Right kidney (tissue), 1 donor: ENCODE measurements at regions not wholly inside any gene's neighbourhood (a gene's known extent, or its start where the extent isn't known, plus 50 kb on each side); places are given as distances from the start of the nearest gene placed in this dataset.

Experiments used
- DNase-seq: peaks from one replicate; pipeline ENCODE4 v3.0.0-alpha.2; 2016

DNA sequence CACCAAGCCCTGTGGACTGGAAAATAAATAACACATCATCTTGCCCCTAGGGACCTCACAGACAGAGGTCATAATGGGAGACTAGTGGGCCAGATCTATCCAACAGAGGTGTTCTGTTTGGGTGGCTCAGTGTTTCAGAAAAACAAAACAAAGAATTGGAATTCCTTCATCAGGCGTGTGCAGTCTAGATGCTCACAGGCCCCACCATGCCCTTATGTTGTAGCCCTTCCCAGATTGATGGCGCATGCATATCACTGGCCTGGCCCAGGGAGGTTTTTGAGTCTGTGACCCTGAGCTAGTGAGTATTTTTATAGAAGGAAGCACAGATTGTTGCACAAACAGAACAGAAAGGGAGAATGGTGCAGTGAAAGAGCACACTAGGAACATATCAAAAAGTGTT, 859.6 kb downstream of the BCL11B start:
- DNase-seq, result no peak

DNA sequence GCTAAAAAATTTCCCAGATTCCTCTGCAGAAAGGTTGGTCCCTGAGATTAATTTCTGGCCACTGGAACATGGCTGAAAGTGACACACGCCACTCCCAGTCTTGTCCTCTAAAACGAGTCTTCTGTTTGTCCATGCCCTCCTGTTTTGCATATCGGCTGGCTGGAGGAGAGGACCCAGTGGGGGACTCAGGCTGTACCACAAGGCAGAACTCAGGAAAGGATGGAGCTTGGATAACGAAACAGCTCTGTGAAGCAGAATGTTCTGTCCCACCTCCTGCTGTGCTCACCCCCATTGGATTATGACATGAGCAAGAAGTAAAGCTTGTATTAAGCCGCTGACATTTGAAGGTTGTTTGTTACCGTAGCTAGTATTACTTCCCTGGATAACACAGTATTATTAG, 856.2 kb downstream of the BCL11B start:
- no peak for DNase-seq

DNA sequence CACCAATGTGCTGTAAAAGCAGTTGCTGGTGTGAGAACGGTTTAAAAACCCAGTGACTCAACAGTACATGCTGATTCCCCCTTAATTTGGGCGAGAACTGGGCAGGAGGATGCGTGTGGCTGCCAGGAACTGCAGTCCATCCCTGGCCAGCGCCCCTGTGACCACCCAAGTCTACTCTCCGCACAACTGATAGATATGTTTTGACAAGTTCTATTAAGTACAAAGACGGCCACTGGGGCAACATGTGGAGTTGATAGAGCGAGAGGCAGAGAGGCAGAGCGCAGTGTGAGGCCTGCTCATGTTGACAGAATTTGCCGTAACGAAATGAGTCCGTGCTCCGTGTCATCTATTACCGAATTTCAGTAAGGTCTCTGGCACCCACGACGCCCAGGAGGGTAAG, 855.0 kb downstream of the BCL11B start:
- DNase-seq, result no peak

DNA sequence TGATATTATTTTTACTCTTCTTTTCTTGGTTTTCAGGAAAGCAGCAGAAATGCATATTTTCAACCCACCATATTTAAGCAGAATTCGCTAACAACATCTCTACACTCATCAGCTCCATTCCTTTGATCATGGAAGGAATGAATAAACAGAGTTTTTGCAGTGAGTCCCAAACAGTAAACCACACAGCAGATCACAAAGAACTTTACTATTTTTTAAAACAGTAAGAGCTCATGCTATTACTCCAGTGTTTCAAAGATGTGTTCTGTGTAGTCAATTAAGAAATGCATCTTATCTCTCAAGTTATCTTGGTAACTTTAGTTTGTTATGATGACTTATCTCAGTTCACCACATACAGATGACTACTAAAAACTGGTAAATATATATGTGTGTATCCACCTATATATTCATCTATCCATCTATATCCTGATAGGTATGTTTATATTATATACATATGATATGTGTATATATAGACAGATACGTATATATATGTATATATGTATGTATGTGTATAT, 843.5 kb downstream of the BCL11B start:
- DNase-seq, result no peak

DNA sequence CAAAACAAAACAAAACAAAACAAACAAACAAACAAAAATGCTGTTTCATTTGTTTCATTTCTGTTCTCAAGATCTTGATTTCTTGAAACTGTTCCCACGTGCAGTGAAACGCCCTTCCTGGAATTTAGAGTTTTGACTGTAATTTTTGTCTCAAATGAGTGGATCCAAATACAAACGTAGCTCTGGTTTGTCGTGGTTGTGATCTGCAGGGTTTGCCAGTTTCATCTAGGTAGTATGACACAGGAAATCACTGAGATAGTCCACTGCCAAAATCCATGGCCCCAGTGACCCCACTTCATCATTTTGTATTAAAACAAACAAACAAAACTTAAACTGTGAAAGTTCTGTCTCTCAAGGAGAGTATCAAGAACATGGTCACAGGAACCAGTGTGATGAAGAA, 838.6 kb downstream of the BCL11B start:
- DNase-seq, result no peak

DNA sequence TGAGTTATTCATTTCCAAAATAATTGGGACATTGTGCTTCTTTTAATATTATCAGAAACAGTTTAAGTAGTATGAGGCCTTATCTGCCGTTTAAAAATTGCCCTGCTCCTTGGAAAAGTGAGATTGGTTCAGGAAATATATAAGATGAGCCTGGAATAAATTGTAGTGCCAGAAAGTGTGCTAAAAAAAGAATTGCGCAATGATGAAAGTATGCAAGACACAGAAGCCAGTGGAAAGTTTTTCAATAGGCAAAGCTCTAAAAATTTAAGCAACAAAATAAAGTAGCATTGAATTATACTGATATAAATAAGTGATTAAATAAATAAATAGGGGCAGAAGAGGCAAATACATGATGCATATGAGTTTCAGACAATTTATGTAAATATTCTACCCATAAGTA, 834.9 kb downstream of the BCL11B start:
- no peak for DNase-seq

DNA sequence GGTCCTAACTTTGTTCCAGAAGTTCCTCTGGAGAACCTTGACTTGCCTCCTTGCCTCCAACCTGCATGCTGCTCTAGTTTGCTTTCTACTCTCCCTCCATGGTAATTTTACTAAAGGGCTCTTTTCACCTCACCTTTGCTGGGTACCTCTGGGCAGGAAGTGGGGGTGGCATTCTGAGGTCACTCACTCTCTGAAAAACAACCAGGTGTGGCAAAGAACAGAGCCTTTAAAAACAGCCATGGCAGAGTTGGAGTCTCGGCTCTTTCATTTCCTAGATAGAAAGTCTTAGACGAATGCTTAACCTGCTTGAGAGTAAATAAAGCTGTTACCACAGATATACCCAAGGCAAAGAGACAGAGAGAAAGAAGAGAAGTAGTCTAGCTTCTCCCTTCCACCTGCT, 827.9 kb downstream of the BCL11B start:
- DNase-seq, result no peak

DNA sequence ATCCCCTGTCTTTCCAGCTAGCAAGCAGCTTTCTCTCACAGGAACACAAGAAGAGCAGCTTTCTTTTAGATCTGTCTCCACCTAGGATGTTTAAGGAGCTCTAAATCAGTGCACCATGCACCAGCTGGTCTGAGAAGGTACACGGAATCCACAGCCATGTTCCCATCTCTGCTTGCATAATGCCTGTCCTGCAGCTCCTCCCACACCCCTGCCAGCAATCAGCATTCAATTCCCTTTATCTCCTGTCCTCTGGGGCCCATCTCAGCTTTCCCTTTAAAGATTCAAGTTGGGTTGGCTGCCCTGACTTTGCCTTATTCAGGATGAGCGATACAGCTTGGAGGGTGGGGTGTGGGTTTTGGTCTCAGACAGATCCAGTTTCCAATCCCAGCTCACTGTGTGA, 826.3 kb downstream of the BCL11B start:
- DNase-seq, result no peak

DNA sequence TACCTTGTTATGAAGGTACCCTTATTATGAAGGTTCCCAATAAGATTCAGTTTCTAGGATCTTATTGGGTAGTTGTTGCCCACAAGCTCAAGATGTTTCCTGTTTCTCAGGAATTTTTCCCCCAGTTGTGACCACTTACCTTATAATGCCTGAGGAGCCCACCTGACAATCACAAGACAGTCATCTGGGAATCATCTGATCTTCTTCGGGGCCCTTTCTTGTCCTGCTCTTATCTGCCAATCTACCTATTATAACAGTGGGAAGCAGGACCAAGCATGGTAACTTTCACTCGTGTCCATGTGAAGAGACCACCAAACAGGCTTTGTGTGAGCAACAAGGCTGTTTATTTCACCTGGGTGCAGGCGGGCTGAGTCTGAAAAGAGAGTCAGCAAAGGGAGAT, 825.5 kb downstream of the BCL11B start:
- no peak for DNase-seq

DNA sequence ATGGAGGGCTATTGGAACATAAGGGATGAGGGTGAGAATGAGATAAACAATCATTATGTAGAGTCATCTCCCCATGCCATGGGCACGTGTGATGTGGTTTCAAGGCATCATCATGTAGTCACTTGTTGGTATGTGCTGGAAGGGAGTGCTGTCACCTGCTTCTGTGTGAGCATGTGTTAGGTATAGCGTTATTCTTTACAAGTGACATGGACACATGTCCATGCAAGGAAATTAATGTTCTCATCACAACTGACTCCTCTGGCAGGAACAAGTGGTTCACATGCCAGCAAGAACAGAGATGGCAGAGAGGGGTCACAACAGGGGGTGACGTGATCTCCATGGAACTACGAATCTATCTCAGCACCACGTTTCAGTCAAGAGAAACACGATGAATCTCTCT, 815.8 kb downstream of the BCL11B start:
- no peak for DNase-seq

DNA sequence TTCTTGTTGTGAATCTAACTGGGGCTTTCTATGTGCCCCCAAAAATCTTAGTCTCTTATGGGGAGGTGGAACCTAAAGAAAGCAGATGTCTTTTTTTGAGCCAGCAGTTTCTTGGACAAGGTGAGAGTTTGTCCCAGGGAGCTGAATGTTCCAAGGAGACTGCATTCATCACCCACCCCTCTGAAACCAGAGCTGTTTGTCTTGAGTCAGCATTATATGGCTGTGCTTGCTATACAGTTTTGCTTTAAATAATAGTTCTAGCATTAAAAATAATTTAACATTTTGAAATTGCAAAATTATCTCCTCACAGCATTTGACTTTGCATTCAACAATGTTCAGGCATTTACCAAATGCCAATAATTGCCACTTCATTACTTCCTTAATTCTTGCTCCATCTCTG, 813.3 kb downstream of the BCL11B start:
- DNase-seq, result no peak

DNA sequence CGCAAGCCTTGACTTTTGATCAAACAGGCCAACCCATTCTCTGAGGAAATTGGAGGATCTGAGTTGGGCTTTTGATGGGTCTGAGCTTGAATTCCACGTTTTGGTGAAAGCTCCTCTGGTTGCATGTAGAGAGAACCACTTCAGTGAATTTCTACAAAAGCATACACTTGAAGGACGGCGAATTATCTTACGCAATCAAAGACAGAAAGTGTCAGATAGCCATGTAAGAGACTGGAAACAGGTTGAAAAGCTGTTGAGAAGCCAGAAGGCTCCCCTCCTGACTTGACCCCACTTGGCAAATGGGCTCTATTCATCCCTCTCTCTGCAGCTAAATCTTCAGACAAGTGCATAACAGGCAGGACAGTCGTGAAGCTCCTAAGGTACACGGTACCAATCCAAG, 809.1 kb downstream of the BCL11B start:
- no peak for DNase-seq

DNA sequence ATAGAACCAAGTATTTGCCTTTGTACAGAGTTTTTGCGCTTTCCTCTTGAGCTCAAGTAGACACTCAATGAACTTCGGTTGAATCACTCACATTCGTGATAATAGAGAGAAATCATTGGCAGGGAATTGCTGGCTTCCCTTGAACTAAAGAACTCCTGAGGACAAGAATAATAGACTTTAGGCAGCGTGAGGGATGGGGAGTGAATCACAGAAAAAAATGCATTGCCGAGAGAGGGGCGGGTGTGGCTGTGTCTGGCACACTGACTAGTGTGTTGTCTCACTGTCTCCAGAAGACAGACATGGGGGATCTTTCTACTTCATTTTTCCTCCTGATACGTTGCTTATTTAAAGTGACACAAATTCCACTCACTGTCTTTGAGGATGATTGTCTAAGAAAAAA, 805.2 kb downstream of the BCL11B start:
- DNase-seq, result no peak

DNA sequence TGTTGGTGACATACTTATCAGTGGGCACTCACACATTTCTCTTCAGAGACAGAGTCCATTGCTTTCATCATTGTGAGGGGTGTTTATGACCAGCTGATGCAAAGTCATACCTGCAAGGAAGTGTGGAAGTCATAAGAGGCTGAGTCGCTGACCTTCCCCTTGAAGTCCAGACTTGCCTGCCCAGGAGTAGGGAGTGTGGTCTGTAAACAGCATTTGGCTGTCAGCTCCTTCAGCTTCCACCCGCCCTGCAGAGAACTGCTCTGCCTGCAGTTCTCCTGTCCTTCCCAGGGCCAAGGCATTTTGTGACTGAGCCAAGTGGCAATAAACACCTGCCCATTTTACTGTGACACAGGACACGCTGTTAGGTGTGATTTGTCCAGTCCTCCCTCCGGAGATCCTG, 801.3 kb downstream of the BCL11B start:
- DNase-seq, result no peak

DNA sequence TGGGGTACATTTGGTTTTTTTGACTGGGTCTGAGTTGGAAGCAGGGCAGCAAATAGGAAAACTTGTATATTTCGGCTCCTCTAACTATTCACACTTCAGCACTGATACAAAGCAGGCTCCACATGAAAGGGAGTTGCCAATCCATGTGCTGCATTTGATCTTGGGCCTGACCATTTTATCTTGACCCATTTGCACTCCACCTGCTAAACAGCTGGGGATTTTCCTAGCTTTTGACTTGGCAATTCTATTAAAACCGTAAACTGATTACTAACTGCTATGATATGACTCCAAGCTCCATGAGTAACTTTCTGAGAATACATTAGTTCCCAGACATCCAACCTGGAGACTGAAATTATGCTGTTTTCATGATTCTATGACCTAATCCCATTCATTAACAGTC, 797.1 kb downstream of the BCL11B start:
- no peak for DNase-seq

DNA sequence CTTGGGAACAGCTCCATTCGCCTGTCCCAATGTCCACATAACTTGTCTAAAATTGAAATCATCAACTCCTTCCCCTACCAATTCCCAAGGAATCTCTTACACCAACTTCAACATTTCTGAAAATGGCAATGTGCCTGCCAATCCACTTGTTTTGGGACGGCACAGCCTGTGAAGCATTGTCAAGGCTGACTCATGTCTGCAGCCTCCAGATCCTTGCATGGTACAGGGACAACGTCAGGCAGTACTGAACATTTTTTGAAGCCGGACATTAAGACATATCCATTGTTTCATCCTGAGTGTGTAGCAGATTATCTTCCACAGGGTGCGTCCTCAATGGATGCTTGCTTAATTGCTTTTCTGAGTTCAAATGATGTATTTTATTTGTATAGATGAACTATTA, 794.1 kb downstream of the BCL11B start:
- DNase-seq, result no peak

DNA sequence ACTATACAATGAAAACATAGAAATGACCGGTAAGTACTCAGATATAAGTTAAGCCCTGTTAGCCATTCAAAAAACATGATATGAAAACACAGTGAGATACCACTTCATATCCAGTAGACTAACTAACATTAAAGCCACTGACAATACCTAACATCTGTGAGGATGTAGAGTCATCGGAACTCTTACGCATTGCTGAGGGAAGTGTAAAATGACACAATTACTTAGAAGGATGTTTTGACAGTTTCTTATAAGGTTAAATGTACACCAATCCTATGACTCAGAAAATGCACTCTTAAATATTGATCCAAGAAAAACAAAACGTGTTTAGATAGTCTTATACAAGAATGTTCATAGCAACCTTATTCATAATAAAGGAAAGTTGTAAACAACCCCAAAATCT, 782.9 kb downstream of the BCL11B start:
- DNase-seq, result no peak

DNA sequence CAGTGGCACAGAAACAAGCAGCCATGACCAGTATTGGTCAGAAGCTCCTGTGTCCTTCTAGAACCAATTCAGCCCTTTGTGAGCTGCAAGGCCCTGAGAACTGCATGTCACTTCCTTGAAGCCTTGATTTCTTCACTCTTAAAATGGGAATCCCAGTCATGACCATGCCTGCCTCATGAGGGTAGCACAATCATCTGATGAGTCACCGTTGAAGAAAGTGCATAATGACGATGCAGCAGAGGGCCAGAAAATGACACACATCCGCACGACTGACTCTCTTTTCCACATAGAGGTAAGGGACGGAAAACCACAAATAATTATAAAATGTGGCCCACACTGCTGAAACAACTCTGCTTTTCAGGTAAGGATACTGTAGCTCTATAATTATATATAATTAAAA, 777.4 kb downstream of the BCL11B start:
- no peak for DNase-seq

DNA sequence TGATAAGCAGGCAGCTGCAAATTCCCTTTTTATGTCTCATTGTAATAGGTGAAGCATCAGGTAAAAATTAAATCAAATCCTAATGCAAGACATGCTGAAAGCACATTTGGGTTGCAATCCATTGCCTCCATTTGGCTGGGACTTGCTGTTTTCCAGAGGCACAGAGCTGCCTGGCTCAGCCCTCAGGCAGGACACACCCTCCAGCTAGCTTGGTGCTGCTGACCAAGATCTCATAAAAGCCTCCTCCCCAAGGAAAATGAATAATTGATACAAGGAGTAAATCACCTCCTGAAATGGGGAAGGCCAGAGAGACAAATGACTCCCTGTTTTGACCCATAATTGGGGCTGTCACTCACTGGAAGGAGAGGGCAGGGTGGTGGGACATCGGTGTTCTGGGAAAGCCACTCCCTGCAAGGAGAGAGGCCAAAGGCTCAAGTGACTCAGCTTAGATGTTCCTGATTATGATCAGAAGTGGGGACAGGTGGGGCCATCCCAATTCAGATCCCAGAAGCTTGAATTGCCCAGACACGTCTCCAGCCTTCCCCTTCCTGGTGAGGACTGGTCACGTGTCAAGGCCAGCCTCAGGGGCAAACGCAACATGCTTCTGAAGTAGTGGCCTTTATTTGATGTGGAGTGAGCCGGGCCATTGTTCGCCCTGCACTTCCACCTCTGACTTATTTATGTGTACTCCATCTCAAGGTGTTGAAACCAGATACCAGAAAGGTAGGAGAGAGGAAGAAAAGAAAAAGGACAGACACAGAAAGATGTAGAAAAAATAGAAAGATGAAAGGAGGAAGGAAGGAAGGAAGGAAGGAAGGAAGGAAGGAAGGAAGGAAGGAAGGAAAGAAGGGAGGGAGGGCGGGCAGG, 773.7 kb downstream of the BCL11B start:
- DNase-seq, result no peak

DNA sequence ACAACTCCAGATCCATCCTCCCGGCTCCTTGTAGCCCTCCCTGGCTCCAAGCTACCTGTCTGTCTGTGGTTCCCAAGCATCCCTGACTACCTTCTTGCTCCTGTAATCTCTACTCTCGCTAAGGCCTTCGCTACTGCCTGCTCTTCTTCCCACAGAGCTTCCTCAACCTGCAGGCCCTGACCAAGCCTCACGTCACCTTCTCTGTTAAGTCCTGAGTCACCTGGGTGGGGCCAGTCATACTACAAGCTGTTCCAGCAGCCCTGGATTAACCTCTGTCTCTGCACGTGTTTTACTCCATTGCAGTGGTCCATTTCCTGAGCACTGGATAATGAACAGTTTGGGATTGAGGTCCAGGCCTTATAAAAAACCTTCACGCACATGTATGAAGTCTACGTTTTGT, 770.7 kb downstream of the BCL11B start:
- DNase-seq, result no peak

DNA sequence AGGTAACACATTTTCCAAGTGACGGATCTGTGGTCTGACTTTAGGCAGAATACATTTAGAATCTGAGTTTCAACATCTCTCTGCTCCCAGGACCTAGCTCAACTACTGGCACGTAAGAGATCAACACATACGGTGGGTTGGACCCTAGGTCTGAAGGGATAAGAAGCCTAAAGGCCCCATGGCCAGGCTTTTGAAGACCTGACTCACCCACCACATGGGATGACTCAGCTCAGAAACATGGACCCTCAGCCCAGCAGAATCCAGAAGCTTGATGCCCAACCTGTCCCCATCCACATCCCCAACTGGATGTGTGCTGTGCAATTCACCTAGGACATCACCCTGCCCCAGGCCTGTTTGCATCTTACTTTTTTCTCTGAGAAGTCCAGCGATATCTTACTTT, 770.2 kb downstream of the BCL11B start:
- DNase-seq, result no peak

DNA sequence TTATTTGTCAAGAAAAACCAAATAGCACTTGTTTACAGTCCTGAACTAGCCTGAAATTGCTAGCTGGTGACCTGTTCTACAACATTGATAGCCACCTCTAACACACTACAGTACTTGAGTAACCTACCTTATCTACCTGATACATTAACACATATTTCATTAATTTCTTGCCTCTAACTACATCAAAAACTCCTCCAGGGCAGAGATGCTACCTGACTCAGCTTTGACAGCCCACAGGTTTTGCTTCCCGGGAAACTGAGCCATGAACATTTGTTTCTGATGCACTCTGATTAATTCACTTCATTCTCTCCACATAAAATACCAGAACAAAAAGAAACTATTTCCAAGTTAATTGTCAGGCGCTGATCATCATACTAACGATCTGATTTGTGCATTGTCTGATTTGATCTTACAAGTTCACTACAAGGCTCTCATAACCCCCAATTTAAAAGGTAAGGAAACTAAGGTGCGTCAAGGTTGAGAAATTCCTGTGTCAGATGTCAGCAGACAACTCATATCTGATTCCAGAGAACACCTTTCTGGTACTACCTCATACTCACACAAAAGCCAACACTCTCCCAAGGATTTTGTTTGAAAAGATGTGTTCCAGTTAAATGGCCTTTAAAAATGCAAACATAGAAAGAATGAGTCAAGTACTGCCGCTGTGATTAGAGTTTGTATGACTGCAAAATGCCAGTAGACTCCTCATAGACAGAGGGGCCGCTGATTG, 768.7 kb downstream of the BCL11B start:
- no peak for DNase-seq

DNA sequence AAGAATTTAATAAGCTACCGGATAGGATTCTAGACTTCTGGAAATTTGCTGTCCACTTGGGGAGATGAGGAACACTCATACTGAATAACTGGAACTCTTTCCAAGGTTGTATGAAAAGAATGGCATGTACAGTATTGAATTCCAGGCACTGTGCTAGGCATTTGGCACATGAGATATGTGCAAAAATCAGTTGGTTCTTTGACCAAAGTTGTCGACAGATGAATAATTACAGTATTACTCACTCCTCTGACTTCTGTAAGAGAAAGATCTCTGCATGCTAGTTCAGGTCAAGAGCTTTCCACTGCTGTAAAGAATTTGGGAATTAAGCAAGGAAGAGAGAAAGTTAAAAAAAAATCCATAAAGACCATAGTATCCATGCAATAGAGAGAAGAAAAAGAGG, 764.7 kb downstream of the BCL11B start:
- DNase-seq, result no peak

DNA sequence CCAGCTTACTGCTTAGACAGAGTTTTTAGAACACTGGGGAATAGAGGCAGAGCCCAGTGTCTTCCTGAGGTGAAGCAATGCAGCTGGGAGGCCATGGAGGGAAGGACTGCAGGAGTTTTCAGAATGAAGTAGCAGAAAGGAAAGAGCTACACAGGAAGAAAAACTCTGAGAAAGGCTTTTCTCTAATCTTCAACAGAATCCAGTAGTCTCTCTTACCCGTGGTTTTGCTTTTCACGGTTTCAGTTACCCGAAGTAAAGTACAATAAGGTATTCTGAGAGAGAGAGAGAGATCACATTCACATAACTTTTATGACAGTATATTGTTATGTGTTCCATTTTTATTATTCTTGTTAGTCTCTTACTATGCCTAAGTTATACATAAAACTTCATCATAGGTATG, 761.6 kb downstream of the BCL11B start:
- no peak for DNase-seq
